ENCODE measurements at regions not wholly inside any gene's neighbourhood (a gene's known extent, or its start where the extent isn't known, plus 50 kb on each side); places are given as distances from the start of the nearest gene placed in this dataset.
A peak's percentile ranks its signal among the peaks of the same experiment; 100 is the strongest.

DNA sequence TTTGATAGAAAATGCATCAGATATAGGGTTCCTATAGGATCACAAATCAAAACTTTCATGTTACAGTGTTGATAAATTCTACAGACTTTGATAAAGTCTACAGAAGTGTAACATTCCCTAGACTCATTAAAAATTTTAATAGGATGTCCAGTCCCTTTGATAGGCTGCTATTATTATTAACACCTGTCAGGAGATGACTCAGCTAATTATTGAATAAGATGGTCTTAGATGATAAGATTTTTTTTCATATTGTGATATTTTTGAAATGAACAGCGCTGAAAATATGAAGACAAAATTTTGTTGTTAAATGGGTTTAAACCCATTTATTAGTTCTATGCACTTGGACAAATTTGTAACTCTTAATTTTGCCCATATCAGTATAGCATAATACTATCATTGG is 356.8 kb upstream of the SLITRK1 start:
- intact Hi-C loops (cut with DNase I): no loop called here
- no peak for DNase-seq (ENCODE audit: missing footprints)
- ATAC-seq: no peak

DNA sequence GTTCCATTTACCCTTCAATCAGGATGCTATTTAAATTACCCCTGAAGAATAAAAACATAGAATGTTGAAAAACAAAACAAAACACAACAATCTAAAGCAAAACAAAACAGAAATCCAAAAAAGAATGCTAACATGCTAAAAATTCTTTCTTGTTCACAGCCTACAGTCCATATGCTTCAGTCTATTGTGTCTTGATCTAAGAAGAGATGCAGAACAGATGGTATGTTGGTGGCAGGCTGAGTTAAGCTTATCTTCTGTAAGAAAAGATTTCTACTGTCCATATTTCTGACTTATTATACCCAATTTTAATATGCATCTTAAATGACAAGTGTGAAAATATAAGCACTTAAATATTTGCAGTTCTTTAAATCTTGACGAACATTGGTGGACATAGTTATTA is 356.1 kb upstream of the SLITRK1 start:
- DNase-seq (ENCODE audit: missing footprints) (no peak), ATAC-seq (no peak)
- intact Hi-C loops (cut with DNase I): no loop called here

DNA sequence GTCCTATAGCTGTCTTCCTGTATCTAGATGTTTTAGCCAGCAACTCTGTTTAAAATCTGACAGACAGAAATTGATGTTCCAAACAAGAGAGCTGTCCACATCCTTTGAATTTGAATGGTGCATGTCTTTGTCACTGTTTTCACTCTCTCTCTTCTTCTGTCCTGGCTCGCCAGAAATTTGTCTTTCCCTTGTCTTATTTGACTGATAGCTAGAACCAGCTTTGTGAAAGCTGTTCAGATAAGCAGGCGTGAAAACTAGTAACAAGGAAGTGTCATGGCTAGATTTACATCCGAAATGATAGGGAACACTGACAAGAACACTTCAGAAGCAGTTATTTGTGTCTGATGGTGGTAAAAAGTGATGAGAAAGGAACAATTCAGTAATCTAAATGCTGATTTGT is 354.9 kb upstream of the SLITRK1 start:
- DNase-seq (ENCODE audit: missing footprints): no peak
- intact Hi-C loops (cut with DNase I): no loop called here
- ATAC-seq: no peak

DNA sequence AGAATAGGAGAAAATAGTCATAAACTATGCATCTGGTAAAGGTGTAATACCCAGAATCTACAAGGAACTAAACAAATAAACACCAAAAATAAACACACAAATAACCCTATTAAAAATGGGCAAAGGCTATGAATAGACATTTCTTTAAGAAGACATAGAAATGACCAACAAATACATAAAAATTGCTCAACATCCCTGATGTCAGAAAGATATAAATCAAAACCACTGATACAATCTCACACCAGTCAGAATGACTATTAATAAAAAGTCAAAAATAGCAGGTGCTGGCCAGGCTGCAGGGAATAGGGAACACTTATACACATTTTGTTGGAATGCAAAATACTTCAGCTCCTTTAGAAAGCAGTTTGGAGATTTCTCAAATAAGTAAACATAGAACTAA is 352.1 kb upstream of the SLITRK1 start:
- DNase-seq (ENCODE audit: missing footprints) (no peak), ATAC-seq (no peak)
- intact Hi-C loops (cut with DNase I): no loop called here

DNA sequence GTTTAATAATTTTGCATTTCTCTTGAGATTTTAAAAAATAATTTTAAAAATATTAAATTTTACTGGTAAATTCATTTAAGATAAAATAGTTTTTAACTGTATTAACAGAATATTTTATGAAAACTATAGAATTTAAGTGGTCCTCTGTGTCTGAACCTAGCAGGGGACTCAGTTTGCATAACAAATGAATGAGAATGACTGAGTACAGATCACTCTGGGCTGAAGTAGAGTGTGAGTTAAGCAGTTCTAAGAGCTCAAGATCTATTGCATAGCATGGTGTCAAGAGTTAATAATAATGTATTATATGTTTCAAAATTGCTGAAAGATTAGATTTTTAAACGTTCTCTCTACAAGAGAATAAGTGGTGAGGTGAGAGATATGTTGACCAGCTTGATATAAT is 348.3 kb upstream of the SLITRK1 start:
- intact Hi-C loops (cut with DNase I): no loop called here
- DNase-seq (ENCODE audit: missing footprints) (no peak), ATAC-seq (no peak)

DNA sequence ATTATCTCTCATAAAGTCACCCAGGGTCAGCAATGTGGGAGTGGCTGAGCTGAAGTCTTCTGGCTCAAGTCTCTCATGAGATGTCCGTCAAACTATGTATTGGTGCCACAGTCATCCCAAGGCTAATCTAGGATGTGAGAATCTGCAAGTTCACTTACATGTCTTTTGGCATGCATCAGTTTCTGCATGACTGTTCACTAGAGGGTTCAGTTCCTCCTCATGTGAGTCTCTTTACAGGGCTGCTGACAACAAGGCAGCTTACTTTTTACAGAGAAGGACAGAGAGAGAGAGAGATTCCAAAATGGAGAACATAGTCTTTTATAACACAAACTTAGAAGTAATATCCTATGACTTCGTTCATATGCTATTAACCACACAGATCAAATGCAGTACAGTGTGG is 328.8 kb upstream of the SLITRK1 start:
- intact Hi-C loops (cut with DNase I): no loop called here
- ATAC-seq (no peak), DNase-seq (ENCODE audit: missing footprints) (no peak)

DNA sequence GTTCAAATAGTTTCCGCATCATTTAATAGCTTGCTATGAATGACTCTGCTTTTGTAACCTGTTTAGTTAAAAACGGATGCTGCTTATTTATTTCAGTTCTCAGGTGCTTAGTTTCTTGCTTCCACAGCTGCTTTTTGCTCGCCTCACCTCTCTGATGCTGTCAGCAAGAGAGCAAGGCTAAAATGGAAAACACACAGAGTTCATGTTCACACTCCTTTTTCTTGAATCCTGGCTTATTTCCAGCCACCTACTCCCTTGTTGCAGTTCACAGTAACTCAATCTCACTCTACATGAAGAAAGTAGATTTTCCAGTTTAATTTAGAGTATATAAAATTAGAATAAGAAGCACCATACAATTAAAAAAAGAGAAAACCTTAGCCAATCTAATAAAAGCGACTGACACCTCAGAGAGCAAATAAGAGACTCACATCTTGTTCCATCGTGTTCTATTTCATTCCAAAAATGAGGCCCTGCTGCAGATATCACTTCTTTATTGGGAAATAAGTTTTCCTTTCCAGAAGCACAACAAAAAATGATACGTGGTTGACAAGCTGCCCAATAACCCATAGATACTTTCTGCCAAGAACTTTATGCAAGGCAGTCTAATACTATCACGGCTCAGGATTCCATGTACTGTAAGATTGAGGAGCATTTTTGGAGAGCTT is 326.1 kb upstream of the SLITRK1 start:
- DNase-seq (ENCODE audit: missing footprints): no peak
- no peak for ATAC-seq
- intact Hi-C loops (cut with DNase I): no loop called here

DNA sequence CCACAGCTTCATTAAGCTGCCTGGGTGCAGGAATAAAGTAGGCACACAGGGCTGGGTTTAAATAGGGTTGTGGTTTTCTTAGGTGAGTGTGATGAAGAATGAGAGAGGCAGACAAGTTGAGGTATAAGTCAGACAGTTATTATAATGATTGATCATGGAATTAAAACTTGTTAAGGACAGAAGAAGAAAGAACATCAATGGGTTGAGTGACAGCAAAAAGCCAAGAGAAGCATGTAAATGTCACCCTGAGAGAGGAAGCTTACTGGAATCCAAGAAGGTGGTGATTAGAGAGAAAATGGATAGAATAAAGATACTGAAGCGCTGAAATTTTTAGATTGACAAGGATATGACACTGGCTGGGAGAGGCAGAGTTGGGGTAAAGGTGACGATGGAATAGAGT is 325.2 kb upstream of the SLITRK1 start:
- DNase-seq (ENCODE audit: missing footprints) (no peak), ATAC-seq (no peak)
- intact Hi-C loops (cut with DNase I): no loop called here

DNA sequence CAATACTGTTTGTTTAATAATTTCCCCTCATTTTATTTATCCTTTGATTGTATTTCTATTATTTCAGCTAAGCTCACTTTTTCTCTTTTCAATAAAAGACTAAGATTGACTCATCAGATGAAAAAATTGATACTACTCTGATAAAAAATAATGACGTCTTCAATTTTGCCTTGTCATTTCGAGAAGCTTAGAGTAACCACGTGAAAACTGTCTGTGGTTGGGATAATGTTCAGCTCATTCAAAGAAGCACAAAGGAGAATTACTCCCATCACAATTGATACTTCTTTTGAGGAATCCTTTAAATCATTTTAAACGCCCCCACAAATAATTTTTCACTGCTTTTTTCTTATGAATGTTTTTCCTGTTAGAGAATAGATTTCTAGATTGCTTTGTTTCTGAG is 318.7 kb upstream of the SLITRK1 start:
- no peak for ATAC-seq
- no peak for DNase-seq (ENCODE audit: missing footprints)
- intact Hi-C loops (cut with DNase I): no loop called here

DNA sequence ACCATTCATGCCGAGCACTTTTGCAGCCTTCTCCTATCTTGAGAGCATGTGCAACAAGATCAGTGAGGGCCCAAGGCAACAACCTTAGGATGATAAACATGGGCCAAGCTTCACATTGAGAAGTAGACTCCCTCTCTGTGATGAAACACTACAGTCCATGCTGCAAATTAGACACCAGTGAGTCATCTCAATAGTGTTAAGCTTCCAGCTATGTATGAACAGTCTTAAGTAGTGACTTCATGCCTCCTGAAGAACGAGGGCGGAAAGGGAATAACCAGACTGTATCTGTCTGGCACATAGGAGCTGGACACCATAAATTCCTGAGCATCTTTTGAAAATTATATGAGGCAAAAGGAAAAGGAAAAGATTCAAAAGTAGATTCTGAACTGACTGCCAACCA is 309.9 kb upstream of the SLITRK1 start:
- intact Hi-C loops (cut with DNase I): no loop called here
- DNase-seq (ENCODE audit: missing footprints) (no peak), ATAC-seq (no peak)

DNA sequence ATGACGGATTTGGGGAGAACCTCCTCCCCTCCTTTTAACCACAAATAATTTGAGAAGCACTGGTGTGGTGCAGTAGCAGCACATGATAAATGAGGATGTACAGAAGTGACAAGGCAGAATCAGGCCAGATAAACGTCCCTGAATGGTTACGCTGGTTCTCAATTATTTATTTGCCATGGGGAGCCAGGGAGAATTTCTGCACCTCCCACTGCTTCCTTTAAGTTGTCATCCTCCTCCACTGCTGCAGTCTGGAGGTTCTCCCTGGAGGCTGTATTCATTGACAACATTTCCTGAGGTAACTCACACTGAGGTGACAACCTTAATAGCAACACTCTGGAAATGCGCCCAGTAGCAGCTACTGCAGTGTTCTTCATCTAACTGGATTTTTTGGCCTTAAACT is 308.9 kb upstream of the SLITRK1 start:
- ATAC-seq (no peak), DNase-seq (ENCODE audit: missing footprints) (no peak)
- intact Hi-C loops (cut with DNase I): no loop called here

DNA sequence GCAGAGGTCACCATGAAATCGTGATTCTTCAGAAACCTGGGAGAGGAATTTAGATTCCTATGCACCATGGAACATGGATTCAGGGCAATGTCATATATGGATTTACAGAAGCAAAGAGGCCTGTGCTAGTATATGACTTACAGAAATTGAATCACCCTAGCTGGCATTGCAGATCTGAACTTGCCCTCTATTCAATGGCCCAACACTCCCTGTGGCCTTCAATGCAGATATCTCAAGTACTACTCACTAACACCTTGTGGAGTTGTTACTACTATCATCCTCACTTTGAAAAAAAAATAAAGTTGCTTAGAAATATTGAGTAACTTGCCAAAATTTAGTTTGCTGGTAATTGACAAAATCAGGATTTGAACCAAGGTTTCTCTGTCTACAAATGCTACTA is 305.4 kb upstream of the SLITRK1 start:
- ATAC-seq (no peak), DNase-seq (ENCODE audit: missing footprints) (no peak)
- intact Hi-C loops (cut with DNase I): no loop called here

DNA sequence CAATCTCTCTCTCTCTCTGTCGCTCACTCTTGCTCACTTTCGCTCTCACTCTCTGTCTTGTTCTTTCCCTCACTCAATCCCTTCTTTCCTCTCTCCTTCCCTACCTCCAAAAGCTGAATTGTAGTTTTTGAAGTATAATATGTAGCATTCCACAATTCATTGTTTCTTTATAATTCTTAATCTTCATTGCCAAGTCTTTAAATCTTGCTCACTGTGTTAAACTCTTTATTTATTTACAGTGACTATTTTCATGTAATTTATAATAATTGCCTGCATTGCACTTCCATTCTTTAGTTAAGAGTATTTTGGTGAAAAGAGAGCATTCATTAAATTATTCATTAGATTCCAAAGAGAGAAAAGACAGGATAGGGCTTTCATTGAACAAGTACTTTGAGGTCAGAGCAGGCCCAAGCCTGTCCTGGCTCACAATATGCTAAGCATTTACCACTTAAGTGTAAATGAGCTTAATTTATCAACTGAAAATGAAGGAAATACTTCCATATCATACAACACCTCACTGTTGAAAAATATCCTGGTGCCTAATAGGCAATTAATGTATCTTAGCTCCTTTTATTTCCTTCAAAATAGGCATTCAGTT is 257.4 kb upstream of the SLITRK1 start:
- no peak for ATAC-seq
- no peak for DNase-seq (ENCODE audit: missing footprints)
- intact Hi-C loops (cut with DNase I): no loop called here

DNA sequence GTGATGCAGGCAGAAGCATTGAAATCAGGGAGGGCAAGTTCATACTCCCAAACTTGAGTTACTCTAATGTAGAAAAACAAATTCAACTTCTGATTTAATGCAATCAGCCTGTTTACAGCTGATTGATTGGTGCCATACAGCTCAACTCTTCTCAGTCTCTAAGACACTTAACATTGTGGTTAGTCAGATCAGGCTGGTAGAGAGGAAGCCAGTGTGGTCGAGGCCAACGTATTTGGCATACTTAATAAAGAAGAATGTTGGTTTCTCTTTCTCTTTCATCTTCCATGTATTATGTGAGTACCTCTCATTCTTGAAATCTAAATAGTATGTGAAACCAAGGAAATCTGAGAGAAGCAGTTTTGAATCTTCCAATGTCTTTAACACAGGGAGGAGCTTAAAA is 255.0 kb upstream of the SLITRK1 start:
- intact Hi-C loops (cut with DNase I): no loop called here
- ATAC-seq: no peak
- DNase-seq (ENCODE audit: missing footprints): no peak

DNA sequence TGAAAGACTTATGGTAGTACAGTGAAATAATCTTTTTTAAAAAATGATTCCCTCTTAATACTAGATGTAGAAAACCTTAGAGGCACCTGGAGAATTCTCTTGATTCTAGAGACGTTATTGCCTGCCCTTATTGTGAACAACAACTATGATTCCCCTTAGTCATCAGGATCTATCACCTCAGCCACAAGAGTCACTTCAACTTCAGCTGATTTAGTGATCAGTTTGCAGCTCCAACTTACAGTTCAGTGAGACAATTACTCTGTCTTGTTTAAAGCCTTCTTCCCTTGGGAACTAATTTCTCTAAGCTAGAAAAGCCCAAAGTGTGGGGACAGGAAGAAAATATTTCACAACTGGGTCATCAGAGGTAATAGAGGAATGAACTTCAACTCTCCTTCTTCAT is 254.3 kb upstream of the SLITRK1 start:
- ATAC-seq (no peak), DNase-seq (ENCODE audit: missing footprints) (no peak)
- intact Hi-C loops (cut with DNase I): no loop called here

DNA sequence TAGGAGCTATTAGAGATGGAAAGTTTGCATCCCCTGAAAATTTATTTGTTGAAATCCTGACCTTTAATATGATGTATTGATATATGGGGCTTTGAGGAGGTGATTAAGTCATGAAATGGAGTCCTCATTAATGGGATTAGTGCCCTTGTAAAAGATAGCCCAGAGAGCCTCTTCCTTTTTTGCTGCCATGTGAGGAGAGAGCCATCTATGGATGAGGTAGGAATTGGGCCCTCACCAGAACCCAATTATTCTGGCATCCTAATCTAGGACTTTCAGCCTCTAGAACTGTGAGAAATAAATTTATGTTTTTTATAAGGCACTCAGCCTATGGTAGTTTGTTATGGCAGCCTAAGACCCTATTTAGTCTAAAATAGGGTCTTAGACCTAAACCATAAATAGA is 250.2 kb upstream of the SLITRK1 start:
- DNase-seq (ENCODE audit: missing footprints) (no peak), ATAC-seq (no peak)
- intact Hi-C loops (cut with DNase I): no loop called here

DNA sequence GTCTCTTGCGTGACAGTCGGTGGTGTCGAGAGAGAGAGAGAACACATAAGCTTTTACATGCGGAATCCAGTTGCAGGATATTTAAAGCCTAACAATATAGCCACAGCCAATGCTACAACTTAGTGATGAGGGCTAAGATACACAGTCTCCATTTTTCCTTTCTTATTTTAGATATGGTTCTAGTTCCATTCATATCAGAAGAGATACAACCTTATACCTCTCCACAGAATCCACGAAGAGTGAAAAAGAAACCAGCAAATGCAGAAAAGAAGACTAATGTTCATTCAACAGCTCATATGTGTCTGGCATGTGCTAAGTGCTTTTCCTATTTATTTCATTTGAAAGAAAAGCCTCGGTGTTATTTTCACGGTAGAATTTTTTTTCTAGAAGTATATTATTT is 249.0 kb upstream of the SLITRK1 start:
- intact Hi-C loops (cut with DNase I): no loop called here

DNA sequence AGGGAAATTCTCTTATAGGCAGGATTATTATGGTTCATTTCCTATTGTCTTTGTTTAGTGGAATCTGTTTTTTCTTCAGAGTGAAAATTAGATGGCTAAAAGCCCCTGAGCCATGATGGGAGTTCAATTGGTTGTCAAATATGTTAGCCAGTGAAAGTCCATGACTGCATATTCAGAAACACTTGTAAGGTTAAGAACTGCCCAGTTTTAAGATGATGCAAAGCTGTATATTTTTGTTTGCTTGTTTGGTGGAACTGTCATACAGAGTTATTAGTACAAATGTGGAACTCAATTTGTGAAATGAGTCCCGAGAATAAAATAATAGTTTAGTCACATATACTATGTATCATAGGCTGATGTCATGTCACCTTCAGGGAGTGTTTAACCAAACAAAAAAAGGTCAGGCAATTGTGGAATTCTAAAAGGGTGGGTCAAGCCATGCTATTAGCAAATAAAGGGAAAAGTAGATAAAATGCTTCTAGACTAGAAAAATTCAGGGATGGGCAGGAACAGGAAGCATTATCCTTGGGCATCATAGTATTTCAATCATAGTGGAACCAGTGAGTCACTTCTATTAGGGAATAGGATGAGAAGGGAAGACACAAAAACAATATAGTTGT is 248.3 kb upstream of the SLITRK1 start:
- no peak for ATAC-seq
- intact Hi-C loops (cut with DNase I): no loop called here
- DNase-seq (ENCODE audit: missing footprints): no peak

More for the DNA sequence above, 249.0 kb upstream of the SLITRK1 start:
- ATAC-seq (no peak), DNase-seq (ENCODE audit: missing footprints) (no peak)

DNA sequence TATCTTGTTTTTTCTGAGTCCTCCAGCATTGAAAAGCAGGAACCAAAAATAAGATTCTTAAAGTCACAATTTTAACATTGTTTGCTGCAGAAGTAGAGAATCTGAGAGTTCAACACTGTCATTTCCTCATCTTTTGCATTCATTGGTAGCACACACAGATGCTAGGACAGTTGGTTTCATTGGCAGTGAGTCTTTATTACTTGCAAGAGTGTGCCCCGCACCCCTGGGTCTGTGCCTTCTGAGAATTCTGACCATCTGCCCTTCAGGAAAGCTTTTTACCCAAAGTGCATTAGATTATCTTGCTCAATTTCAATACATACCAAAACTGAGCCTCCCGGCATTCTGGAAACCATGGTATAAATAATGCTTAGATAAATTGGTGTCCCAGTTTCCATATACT is 247.7 kb upstream of the SLITRK1 start:
- no peak for DNase-seq (ENCODE audit: missing footprints)
- no peak for ATAC-seq
- intact Hi-C loops (cut with DNase I): no loop called here

DNA sequence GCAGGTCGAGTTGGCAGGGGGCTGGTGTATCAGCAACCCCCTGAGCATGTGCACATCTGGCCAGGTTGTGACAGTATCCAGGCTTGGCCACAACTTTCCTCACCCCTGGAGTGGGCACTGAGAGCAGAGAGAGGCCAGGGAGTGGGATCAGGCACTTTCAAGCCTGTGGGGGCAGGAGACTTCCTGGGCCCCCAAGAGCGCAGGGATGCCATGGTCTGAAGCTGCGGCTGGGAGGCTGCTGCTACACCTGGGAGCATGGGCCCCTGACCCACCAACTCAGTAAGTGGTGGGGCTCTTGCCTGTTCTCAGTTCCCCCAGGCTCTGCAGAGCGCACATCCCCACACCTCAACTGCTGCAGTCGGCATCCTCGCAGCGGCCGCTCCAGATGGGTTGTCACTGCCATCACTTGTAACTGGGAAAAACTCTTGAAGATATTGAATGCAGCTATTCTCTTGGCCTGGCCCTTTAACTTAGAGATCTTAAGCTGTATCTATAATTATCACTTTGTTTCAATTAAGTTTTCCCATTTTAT is 245.4 kb upstream of the SLITRK1 start:
- DNase-seq (ENCODE audit: missing footprints): peak; percentile 56
- intact Hi-C loops (cut with DNase I): no loop called here
- ATAC-seq: no peak

All from Right ventricle myocardium inferior (tissue), 1 donor.